Hepatocyte (in vitro differentiated cells): ENCODE measurements at regions not wholly inside any gene's neighbourhood (a gene's known extent, or its start where the extent isn't known, plus 50 kb on each side); places are given as distances from the start of the nearest gene placed in this dataset.

ENCODE experiments used
- CTCF ChIP-seq: fragments of 200-600 bp; sonication (generic); IDR thresholded peaks from 2 replicates; pipeline ENCODE4 v1.5.1; 2016; ENCODE audit warnings: antibody characterized with exemption, mild to moderate bottlenecking; ENCODE audit not compliant: poor library complexity
- EZH2 ChIP-seq: fragments of 200-600 bp; sonication (generic); IDR thresholded peaks from 2 replicates; pipeline ENCODE4 v1.6.1; 2016; ENCODE audit warnings: antibody characterized with exemption, mild to moderate bottlenecking, borderline replicate concordance
- EZH2phosphoT487 ChIP-seq: fragments of 200-600 bp; sonication (generic); IDR thresholded peaks from one replicate; pipeline ENCODE4 v1.6.1; 2018; ENCODE audit warnings: antibody characterized with exemption, mild to moderate bottlenecking, low read depth, moderate library complexity; ENCODE audit not compliant: unreplicated experiment, severe bottlenecking

GRCh38 chr6:102961902-102962301 is 1568.4 kb downstream of the GRIK2 start:
- TF ChIP-seq CTCF (no peak), EZH2 (no peak), EZH2phosphoT487 (no peak)
